Ishikawa (cell line): ENCODE measurements at regions not wholly inside any gene's neighbourhood (a gene's known extent, or its start where the extent isn't known, plus 50 kb on each side); places are given as distances from the start of the nearest gene placed in this dataset.

ENCODE experiments used
- CEBPB ChIP-seq: IDR thresholded peaks from 2 replicates; pipeline ENCODE4 v1.6.1; 2012
- EP300 ChIP-seq: IDR thresholded peaks from 2 replicates; pipeline ENCODE4 v1.6.1; 2012; ENCODE audit warnings: borderline replicate concordance
- YY1 ChIP-seq: IDR thresholded peaks from 2 replicates; pipeline ENCODE4 v1.6.1; 2012; ENCODE audit warnings: low read depth

DNA sequence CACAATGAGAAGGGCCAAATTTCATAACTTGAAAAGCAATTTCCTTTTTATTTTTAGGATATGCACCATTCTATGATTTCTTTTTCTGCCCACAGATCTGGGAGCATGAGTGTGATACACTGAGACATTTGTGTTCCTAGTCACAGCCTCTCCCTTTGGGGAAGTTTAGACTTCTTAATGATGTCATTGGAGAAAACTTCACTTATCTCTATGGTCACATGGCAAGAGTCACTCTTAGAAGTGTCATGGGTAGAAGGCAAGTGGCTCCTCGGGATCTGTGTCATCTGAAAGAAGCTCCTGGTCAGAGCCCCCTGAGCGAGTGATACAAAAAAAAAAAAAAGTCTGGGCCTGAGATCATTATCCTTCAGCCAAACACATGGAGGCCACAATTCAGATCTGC lies 62.5 kb upstream of the LGALSL start:
- no peak for TF ChIP-seq YY1
- TF ChIP-seq EP300: no peak
- TF ChIP-seq CEBPB: no peak
